HG02798 (cell line): ENCODE measurements at regions not wholly inside any gene's neighbourhood (a gene's known extent, or its start where the extent isn't known, plus 50 kb on each side); places are given as distances from the start of the nearest gene placed in this dataset.

Source experiments
- ATAC-seq: cut with Tn5 transposase; IDR thresholded peaks from one replicate; pipeline ENCODE4 v1.9.1; 2021; ENCODE audit warnings: mild to moderate bottlenecking; ENCODE audit not compliant: unreplicated experiment, poor library complexity

- no peak for ATAC-seq
Observed at GRCh38 chr4:183843248-183843671, 61.8 kb upstream of the STOX2 start.

DNA sequence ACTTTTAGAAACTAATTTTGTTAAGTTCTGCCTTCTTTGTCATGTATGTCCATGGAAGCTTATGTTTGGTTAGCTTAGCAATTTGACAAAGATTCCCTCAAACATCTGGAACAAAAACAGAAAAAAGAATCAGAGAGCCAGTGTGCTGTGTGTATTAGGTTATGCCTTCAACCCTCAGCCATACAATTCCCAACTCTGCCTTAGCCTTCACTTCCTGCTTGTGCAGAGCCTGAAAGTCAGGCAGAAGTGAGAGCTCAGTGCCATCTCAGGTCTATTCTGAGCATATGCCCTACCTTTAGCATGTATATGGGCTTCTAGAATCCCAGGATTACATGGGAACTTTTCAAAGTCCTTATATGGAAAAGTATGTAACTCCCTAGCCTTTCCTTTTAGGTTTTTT is 58.2 kb upstream of the STOX2 start:
- no peak for ATAC-seq

DNA sequence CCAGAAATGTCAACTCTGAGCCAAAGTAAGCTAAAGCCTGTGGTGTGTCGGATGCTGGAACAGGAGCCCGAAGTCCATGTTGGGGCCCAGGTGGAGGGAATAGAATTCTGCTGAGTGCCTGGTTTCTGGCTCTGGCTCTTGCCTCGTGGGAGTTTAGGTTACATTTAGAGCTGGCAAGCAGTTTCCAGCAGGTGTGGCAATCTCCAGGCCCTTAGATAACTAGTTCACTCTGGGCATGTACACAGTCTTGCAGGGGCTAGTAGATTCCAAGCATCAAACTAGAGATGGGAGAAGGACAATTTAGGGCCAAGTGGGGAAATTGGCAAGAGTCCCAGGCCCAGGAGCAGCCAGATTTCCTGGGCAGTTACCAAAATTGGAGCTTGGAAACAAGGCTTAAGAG is 56.3 kb upstream of the STOX2 start:
- ATAC-seq = no peak

- ATAC-seq = no peak
Observed at GRCh38 chr4:183852910-183853547, 52.1 kb upstream of the STOX2 start.

- ATAC-seq = no peak
Observed at GRCh38 chr4:183853548-183853940, 51.6 kb upstream of the STOX2 start.
